ENCODE measurements at regions not wholly inside any gene's neighbourhood (a gene's known extent, or its start where the extent isn't known, plus 50 kb on each side); places are given as distances from the start of the nearest gene placed in this dataset.

DNA sequence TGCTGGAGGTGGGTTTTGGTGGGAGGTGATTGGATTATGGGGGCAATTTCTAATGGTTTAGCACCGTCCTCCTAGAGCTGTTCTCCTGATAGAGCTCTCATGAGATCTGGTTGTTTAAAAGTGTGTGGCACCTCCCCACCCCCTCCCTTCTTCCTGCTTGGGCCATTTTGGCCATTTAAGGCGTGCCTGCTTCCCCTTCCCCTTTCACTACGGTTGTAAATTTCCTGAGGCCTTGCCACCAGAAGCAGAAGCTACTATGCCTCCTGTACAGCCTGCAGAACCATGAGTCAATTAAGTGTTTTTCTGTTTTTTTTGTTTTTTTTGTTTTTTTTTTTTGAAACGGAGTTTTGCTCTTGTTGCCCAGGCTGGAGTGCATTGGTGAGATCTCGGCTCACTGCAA is 335.7 kb upstream of the HS6ST1 start (continued):
- TF ChIP-seq, protein P1, sequence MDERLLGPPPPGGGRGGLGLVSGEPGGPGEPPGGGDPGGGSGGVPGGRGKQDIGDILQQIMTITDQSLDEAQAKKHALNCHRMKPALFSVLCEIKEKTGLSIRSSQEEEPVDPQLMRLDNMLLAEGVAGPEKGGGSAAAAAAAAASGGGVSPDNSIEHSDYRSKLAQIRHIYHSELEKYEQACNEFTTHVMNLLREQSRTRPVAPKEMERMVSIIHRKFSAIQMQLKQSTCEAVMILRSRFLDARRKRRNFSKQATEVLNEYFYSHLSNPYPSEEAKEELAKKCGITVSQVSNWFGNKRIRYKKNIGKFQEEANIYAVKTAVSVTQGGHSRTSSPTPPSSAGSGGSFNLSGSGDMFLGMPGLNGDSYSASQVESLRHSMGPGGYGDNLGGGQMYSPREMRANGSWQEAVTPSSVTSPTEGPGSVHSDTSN (CRISPR knock-in tag; IDR thresholded peaks at IDR 0.05; ENCODE audit: low read depth): no peak
- TF ChIP-seq, protein P1 (tag; conservative IDR thresholded peaks at IDR 0.05; ENCODE audit: low read depth): peak; percentile 57
- TF ChIP-seq ZNF121 (CRISPR knock-in tag; conservative IDR thresholded peaks at IDR 0.05) (no peak), TFAP4 (CRISPR knock-in tag; IDR thresholded peaks at IDR 0.05; ENCODE audit: borderline replicate concordance) (no peak), ZSCAN29 (IDR thresholded peaks at IDR 0.05) (no peak)

- H2AFZ ChIP-seq (ENCODE audit: low read depth, low read length): no peak overlapping the region
- ChIA-PET CTCF (ENCODE audit: low intra/inter-chr PET ratio) (no interaction called here), POLR2A (no interaction called here)
- H3K9ac ChIP-seq (ENCODE audit: insufficient read depth in 1 of 2, low read depth in 2 of 2, low read length in 2 of 2): no peak overlapping the region
- H4K20me1 ChIP-seq (replicated peaks; ENCODE audit: control insufficient read depth, insufficient read depth, low read length): no peaks in the 10 kb centered on the region
- H3K27me3 ChIP-seq (ENCODE audit: control insufficient read depth in 2 of 2, insufficient read depth in 2 of 2, low read length in 2 of 2): peaks cover 2 to 26% of the 10 kb centered on the region in 2 experiments; a peak in 3 of 5 replicates
- intact Hi-C loops (cut with micrococcal nuclease) (no loop called here), in situ Hi-C loops (cut with MboI) (no loop called here)
- H3K27ac ChIP-seq (ENCODE audit: extremely low read depth, low read depth, low read length): no peak overlapping the region
- ATAC-seq (no peak), DNase-seq (ENCODE audit: extremely low read depth in 1 of 4, low spot score in 3 of 4) (no peak), FAIRE-seq (no peak)
- no peak overlapping the region for H3K4me2 ChIP-seq (ENCODE audit: insufficient read depth, low read length)
- BruUV-seq (replicated peaks): no TSS peak
- H3K36me3 ChIP-seq (ENCODE audit: control insufficient read depth, insufficient read depth, low read length): no peaks in the 10 kb centered on the region
- no peaks in the 10 kb centered on the region for H3K4me1 ChIP-seq (replicated peaks in 1 of 2; ENCODE audit: control insufficient read depth in 2 of 2, insufficient read depth in 2 of 2, low read length in 2 of 2)
- WGBS (ENCODE audit: insufficient coverage, low coverage, missing lambda C conversion rate): 3% methylated on average over 6 of the region's 6 CpGs
- no peaks in the 10 kb centered on the region for H3K9me1 ChIP-seq (ENCODE audit: control insufficient read depth, insufficient read depth, low read length)
- no peaks in the 10 kb centered on the region for H3K79me2 ChIP-seq (ENCODE audit: control insufficient read depth, insufficient read depth, low read length)
- no peaks in the 10 kb centered on the region for H3K9me3 ChIP-seq (replicated peaks; ENCODE audit: control insufficient read depth, insufficient read depth, low read depth, low read length)
- no peak overlapping the region for H3K4me3 ChIP-seq
- TF ChIP-seq POLR2A (conservative IDR thresholded peaks at IDR 0.05): no peak
- TF ChIP-seq ILK (tag; IDR thresholded peaks at IDR 0.05; ENCODE audit: borderline replicate concordance, low read depth): no peak
- TF ChIP-seq ZNF134 (CRISPR knock-in tag; conservative IDR thresholded peaks at IDR 0.05): no peak
- TF ChIP-seq, protein P2, sequence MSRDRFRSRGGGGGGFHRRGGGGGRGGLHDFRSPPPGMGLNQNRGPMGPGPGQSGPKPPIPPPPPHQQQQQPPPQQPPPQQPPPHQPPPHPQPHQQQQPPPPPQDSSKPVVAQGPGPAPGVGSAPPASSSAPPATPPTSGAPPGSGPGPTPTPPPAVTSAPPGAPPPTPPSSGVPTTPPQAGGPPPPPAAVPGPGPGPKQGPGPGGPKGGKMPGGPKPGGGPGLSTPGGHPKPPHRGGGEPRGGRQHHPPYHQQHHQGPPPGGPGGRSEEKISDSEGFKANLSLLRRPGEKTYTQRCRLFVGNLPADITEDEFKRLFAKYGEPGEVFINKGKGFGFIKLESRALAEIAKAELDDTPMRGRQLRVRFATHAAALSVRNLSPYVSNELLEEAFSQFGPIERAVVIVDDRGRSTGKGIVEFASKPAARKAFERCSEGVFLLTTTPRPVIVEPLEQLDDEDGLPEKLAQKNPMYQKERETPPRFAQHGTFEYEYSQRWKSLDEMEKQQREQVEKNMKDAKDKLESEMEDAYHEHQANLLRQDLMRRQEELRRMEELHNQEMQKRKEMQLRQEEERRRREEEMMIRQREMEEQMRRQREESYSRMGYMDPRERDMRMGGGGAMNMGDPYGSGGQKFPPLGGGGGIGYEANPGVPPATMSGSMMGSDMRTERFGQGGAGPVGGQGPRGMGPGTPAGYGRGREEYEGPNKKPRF (IDR thresholded peaks at IDR 0.05; ENCODE audit: low read depth, low read length): no peak
- TF ChIP-seq TCF7 (IDR thresholded peaks at IDR 0.05; ENCODE audit: borderline replicate concordance): no peak
- TF ChIP-seq, protein P3, sequence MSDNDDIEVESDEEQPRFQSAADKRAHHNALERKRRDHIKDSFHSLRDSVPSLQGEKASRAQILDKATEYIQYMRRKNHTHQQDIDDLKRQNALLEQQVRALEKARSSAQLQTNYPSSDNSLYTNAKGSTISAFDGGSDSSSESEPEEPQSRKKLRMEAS (CRISPR knock-in tag; IDR thresholded peaks at IDR 0.05): no peak
- no peak for TF ChIP-seq PYGO2 (tag; IDR thresholded peaks at IDR 0.05)
- TF ChIP-seq, protein P4, sequence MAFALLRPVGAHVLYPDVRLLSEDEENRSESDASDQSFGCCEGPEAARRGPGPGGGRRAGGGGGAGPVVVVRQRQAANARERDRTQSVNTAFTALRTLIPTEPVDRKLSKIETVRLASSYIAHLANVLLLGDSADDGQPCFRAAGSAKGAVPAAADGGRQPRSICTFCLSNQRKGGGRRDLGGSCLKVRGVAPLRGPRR (CRISPR knock-in tag; IDR thresholded peaks at IDR 0.05): no peak
Measured at GRCh38 chr2:128660836-128661235, 342.2 kb upstream of the HS6ST1 start.
